Erythroblast (primary cell): ENCODE measurements at regions not wholly inside any gene's neighbourhood (a gene's known extent, or its start where the extent isn't known, plus 50 kb on each side); places are given as distances from the start of the nearest gene placed in this dataset.

Experiments
- GATA1 ChIP-seq: IDR thresholded peaks from 2 replicates; pipeline ENCODE4 v1.6.1; 2011; ENCODE audit warnings: low read depth, mild to moderate bottlenecking, control low read depth, low read length, moderate library complexity
- POLR2A ChIP-seq: IDR thresholded peaks from 2 replicates; pipeline ENCODE4 v1.6.1; 2011; ENCODE audit warnings: mild to moderate bottlenecking, low read length

GRCh38 chr21:39083377-39084008 lies 99.8 kb downstream of the PSMG1 start:
- no peak for TF ChIP-seq POLR2A
- TF ChIP-seq GATA1 = no peak
